Neural progenitor cell (in vitro differentiated cells): ENCODE measurements at regions not wholly inside any gene's neighbourhood (a gene's known extent, or its start where the extent isn't known, plus 50 kb on each side); places are given as distances from the start of the nearest gene placed in this dataset.

Experiments used
- DNase-seq: peaks from one replicate; pipeline ENCODE4 v3.0.0-alpha.2; 2016; ENCODE audit warnings: low spot score
- H2AFZ ChIP-seq: fragments of 200-600 bp; sonication (generic); replicated peaks from 2 replicates; pipeline ENCODE4 v1.6.1; 2016; ENCODE audit warnings: antibody characterized with exemption
- H3F3A ChIP-seq: fragments of 200-600 bp; sonication (generic); 2 replicates; pipeline ENCODE4 v1.6.1; 2016; ENCODE audit warnings: antibody characterized with exemption, low read depth
- H3K27ac ChIP-seq: fragments of 200-600 bp; sonication (generic); 2 replicates; pipeline ENCODE4 v1.5.1; 2016; ENCODE audit warnings: mild to moderate bottlenecking
- H3K27me3 ChIP-seq: fragments of 200-600 bp; sonication (generic); 2 replicates; pipeline ENCODE4 v1.6.1; 2016; ENCODE audit warnings: mild to moderate bottlenecking, moderate library complexity
- H3K36me3 ChIP-seq: fragments of 200-600 bp; sonication (generic); 2 replicates; pipeline ENCODE4 v1.5.1; 2016
- H3K4me1 ChIP-seq: fragments of 200-600 bp; sonication (generic); 2 replicates; pipeline ENCODE4 v1.6.1; 2016; ENCODE audit warnings: mixed run types
- H3K4me2 ChIP-seq: fragments of 200-600 bp; sonication (generic); 2 replicates; pipeline ENCODE4 v1.6.1; 2016
- H3K4me3 ChIP-seq: fragments of 200-600 bp; sonication (generic); 2 replicates; pipeline ENCODE4 v1.5.1; 2016
- H3K79me2 ChIP-seq: fragments of 200-600 bp; sonication (generic); 2 replicates; pipeline ENCODE4 v1.6.1; 2016; ENCODE audit warnings: low read depth
- H3K9ac ChIP-seq: fragments of 200-600 bp; sonication (generic); 2 replicates; pipeline ENCODE4 v1.6.1; 2016
- H3K9me3 ChIP-seq: fragments of 200-600 bp; sonication (generic); 2 replicates; pipeline ENCODE4 v1.5.1; 2016; ENCODE audit warnings: low read depth
- H4K20me1 ChIP-seq: fragments of 200-600 bp; sonication (generic); 2 replicates; pipeline ENCODE4 v1.6.1; 2016; ENCODE audit warnings: low read depth
- H3K27ac Mint-ChIP-seq: 3 replicates; pipeline ENCODE4 v1.8.0; 2021; ENCODE audit warnings: mixed read lengths
- H3K27me3 Mint-ChIP-seq: 2 replicates; pipeline ENCODE4 v1.8.0; 2022; ENCODE audit warnings: low read depth, mild to moderate bottlenecking, inconsistent platforms, moderate library complexity, mixed read lengths; ENCODE audit not compliant: insufficient read depth
- H3K36me3 Mint-ChIP-seq: 3 replicates; pipeline ENCODE4 v1.8.0; 2021; ENCODE audit warnings: mixed read lengths
- H3K4me1 Mint-ChIP-seq: 3 replicates; pipeline ENCODE4 v1.8.0; 2021; ENCODE audit warnings: mixed read lengths
- H3K4me3 Mint-ChIP-seq: 3 replicates; pipeline ENCODE4 v1.8.0; 2021; ENCODE audit warnings: mild to moderate bottlenecking, moderate library complexity, mixed read lengths
- H3K9me3 Mint-ChIP-seq: 3 replicates; pipeline ENCODE4 v1.8.0; 2020; ENCODE audit warnings: mixed read lengths
- CTCF ChIP-seq: fragments of 200-600 bp; sonication (generic); IDR thresholded peaks from 2 replicates; pipeline ENCODE4 v1.5.1; 2017; ENCODE audit warnings: antibody characterized with exemption, mild to moderate bottlenecking
- EZH2 ChIP-seq: fragments of 200-600 bp; sonication (generic); IDR thresholded peaks from 2 replicates; pipeline ENCODE4 v1.6.1; 2017; ENCODE audit warnings: antibody characterized with exemption, mild to moderate bottlenecking, moderate library complexity
- EZH2phosphoT487 ChIP-seq: fragments of 200-600 bp; sonication (generic); IDR thresholded peaks from 2 replicates; pipeline ENCODE4 v1.6.1; 2017; ENCODE audit warnings: antibody characterized with exemption

GRCh38 chr2:155294358-155294757 lies 595.9 kb downstream of the KCNJ3 start:
- no peak for TF ChIP-seq EZH2phosphoT487
- TF ChIP-seq CTCF: no peak
- no peak for TF ChIP-seq EZH2
- H2AFZ ChIP-seq: no peak overlapping the region
- no peaks in the 10 kb centered on the region for H3K36me3 ChIP-seq
- DNase-seq: no peak
- H3K27ac ChIP-seq: no peak overlapping the region
- H3K9me3 Mint-ChIP-seq: no peaks in the 10 kb centered on the region
- H3K4me1 Mint-ChIP-seq: no peaks in the 10 kb centered on the region
- no peak overlapping the region for H3K4me3 Mint-ChIP-seq
- H3K9me3 ChIP-seq: peaks cover 3% of the 10 kb centered on the region
- H3K27ac Mint-ChIP-seq: no peak overlapping the region
- H3F3A ChIP-seq: no peaks in the 10 kb centered on the region
- H3K4me2 ChIP-seq: no peak overlapping the region
- H3K9ac ChIP-seq: no peak overlapping the region
- no peak overlapping the region for H3K4me3 ChIP-seq
- H3K4me1 ChIP-seq: no peaks in the 10 kb centered on the region
- peaks cover 2% of the 10 kb centered on the region for H3K27me3 Mint-ChIP-seq
- H3K36me3 Mint-ChIP-seq: no peaks in the 10 kb centered on the region
- no peaks in the 10 kb centered on the region for H3K79me2 ChIP-seq
- H3K27me3 ChIP-seq: no peaks in the 10 kb centered on the region
- no peaks in the 10 kb centered on the region for H4K20me1 ChIP-seq

- Histone ChIP-seq H4K20me1 (no peaks in the 10 kb centered on the region), H3K4me3 (no peak overlapping the region), H3K4me1 (no peaks in the 10 kb centered on the region), H3K4me2 (no peak overlapping the region), H3K27me3 (no peaks in the 10 kb centered on the region), H3F3A (no peaks in the 10 kb centered on the region), H2AFZ (no peak overlapping the region), H3K36me3 (no peaks in the 10 kb centered on the region), H3K9me3 (no peaks in the 10 kb centered on the region), H3K27ac (no peak overlapping the region), H3K9ac (no peak overlapping the region), H3K79me2 (no peaks in the 10 kb centered on the region)
- Mint-ChIP-seq H3K4me1 (no peaks in the 10 kb centered on the region), H3K27me3 (peaks cover 2% of the 10 kb centered on the region), H3K9me3 (no peaks in the 10 kb centered on the region), H3K4me3 (no peak overlapping the region), H3K36me3 (no peaks in the 10 kb centered on the region), H3K27ac (no peak overlapping the region)
- TF ChIP-seq EZH2 (no peak), EZH2phosphoT487 (no peak), CTCF (no peak)
- no peak for DNase-seq
Observed at GRCh38 chr2:155281907-155282306, 583.4 kb downstream of the KCNJ3 start.

- no peak for DNase-seq
- no peaks in the 10 kb centered on the region for H3K79me2 ChIP-seq
- no peaks in the 10 kb centered on the region for H3K9me3 Mint-ChIP-seq
- no peak overlapping the region for H3K4me3 ChIP-seq
- no peaks in the 10 kb centered on the region for H3K9me3 ChIP-seq
- H3K27me3 Mint-ChIP-seq: no peaks in the 10 kb centered on the region
- no peak overlapping the region for H3K4me3 Mint-ChIP-seq
- H3K4me1 Mint-ChIP-seq: no peaks in the 10 kb centered on the region
- H2AFZ ChIP-seq: no peak overlapping the region
- no peaks in the 10 kb centered on the region for H3K4me1 ChIP-seq
- no peaks in the 10 kb centered on the region for H3K27me3 ChIP-seq
- H3K4me2 ChIP-seq: no peak overlapping the region
- H3K36me3 Mint-ChIP-seq: no peaks in the 10 kb centered on the region
- H3K27ac Mint-ChIP-seq: no peak overlapping the region
- no peak overlapping the region for H3K9ac ChIP-seq
- H4K20me1 ChIP-seq: no peaks in the 10 kb centered on the region
- no peaks in the 10 kb centered on the region for H3F3A ChIP-seq
- no peak overlapping the region for H3K27ac ChIP-seq
- no peaks in the 10 kb centered on the region for H3K36me3 ChIP-seq
- no peak for TF ChIP-seq EZH2phosphoT487
- no peak for TF ChIP-seq CTCF
- TF ChIP-seq EZH2: no peak
Observed at GRCh38 chr2:155273323-155273722, 574.8 kb downstream of the KCNJ3 start.

GRCh38 chr2:155266583-155266982 lies 568.1 kb downstream of the KCNJ3 start:
- no peak overlapping the region for H3K9ac ChIP-seq
- peak; percentile 56 for TF ChIP-seq CTCF
- no peak for TF ChIP-seq EZH2
- Mint-ChIP-seq H3K4me3 (no peak overlapping the region), H3K4me1 (no peaks in the 10 kb centered on the region), H3K36me3 (no peaks in the 10 kb centered on the region), H3K9me3 (no peaks in the 10 kb centered on the region), H3K27ac (no peak overlapping the region), H3K27me3 (no peaks in the 10 kb centered on the region)
- DNase-seq: peak; percentile 52
- H3K27me3 ChIP-seq: no peaks in the 10 kb centered on the region
- no peaks in the 10 kb centered on the region for H3F3A ChIP-seq
- no peaks in the 10 kb centered on the region for H4K20me1 ChIP-seq
- H3K9me3 ChIP-seq: no peaks in the 10 kb centered on the region
- no peaks in the 10 kb centered on the region for H3K79me2 ChIP-seq
- no peak overlapping the region for H3K4me2 ChIP-seq
- no peaks in the 10 kb centered on the region for H3K36me3 ChIP-seq
- no peaks in the 10 kb centered on the region for H3K4me1 ChIP-seq
- H2AFZ ChIP-seq: no peak overlapping the region
- H3K4me3 ChIP-seq: no peak overlapping the region
- H3K27ac ChIP-seq: no peak overlapping the region
